ENCODE measurements at regions not wholly inside any gene's neighbourhood (a gene's known extent, or its start where the extent isn't known, plus 50 kb on each side); places are given as distances from the start of the nearest gene placed in this dataset.

- Histone ChIP-seq H3K36me3 (no peaks in the 10 kb centered on the region), H3K27me3 (no peaks in the 10 kb centered on the region), H3K4me1 (ENCODE audit: control insufficient read depth in 1 of 2, insufficient read depth in 1 of 2, low read depth in 1 of 2, low read length in 1 of 2) (no peaks in the 10 kb centered on the region), H3K4me3 (ENCODE audit: low read depth in 1 of 2, low read length in 1 of 2) (no peak overlapping the region), H3K9me3 (no peaks in the 10 kb centered on the region), H3K27ac (no peak overlapping the region)
- no peak for TF ChIP-seq CTCF (IDR thresholded peaks at IDR 0.05)
Observed at GRCh38 chr16:73775841-73776388, 520.7 kb upstream of the PSMD7 start.

- Histone ChIP-seq H3K27me3 (no peaks in the 10 kb centered on the region), H3K4me1 (ENCODE audit: control insufficient read depth in 1 of 2, insufficient read depth in 1 of 2, low read depth in 1 of 2, low read length in 1 of 2) (no peaks in the 10 kb centered on the region), H3K4me3 (ENCODE audit: low read depth in 1 of 2, low read length in 1 of 2) (no peak overlapping the region), H3K27ac (no peak overlapping the region), H3K9me3 (no peaks in the 10 kb centered on the region), H3K36me3 (no peaks in the 10 kb centered on the region)
- no peak for TF ChIP-seq CTCF (IDR thresholded peaks at IDR 0.05)
Observed at GRCh38 chr16:73771196-73772064, 525.2 kb upstream of the PSMD7 start.

- Histone ChIP-seq H3K36me3 (no peaks in the 10 kb centered on the region), H3K9me3 (no peaks in the 10 kb centered on the region), H3K4me1 (ENCODE audit: control insufficient read depth in 1 of 2, insufficient read depth in 1 of 2, low read depth in 1 of 2, low read length in 1 of 2) (no peaks in the 10 kb centered on the region), H3K4me3 (ENCODE audit: low read depth in 1 of 2, low read length in 1 of 2) (no peak overlapping the region), H3K27ac (no peak overlapping the region), H3K27me3 (no peaks in the 10 kb centered on the region)
- TF ChIP-seq CTCF (IDR thresholded peaks at IDR 0.05) = no peak
Observed at GRCh38 chr16:73768786-73769203, 527.8 kb upstream of the PSMD7 start.

- no peak for TF ChIP-seq CTCF (IDR thresholded peaks at IDR 0.05)
- no peak overlapping the region for H3K27ac ChIP-seq
- H3K4me1 ChIP-seq (ENCODE audit: control insufficient read depth in 1 of 2, insufficient read depth in 1 of 2, low read depth in 1 of 2, low read length in 1 of 2) = no peaks in the 10 kb centered on the region
- no peaks in the 10 kb centered on the region for H3K36me3 ChIP-seq
- no peaks in the 10 kb centered on the region for H3K27me3 ChIP-seq
- H3K4me3 ChIP-seq (ENCODE audit: low read depth in 1 of 2, low read length in 1 of 2) = no peak overlapping the region
- H3K9me3 ChIP-seq = no peaks in the 10 kb centered on the region
Observed at GRCh38 chr16:73764321-73764720, 532.3 kb upstream of the PSMD7 start.

GRCh38 chr16:73756289-73757178 lies 540.1 kb upstream of the PSMD7 start:
- Histone ChIP-seq H3K27ac (no peak overlapping the region), H3K9me3 (no peaks in the 10 kb centered on the region), H3K4me3 (ENCODE audit: low read depth in 1 of 2, low read length in 1 of 2) (no peak overlapping the region), H3K27me3 (no peaks in the 10 kb centered on the region), H3K4me1 (ENCODE audit: control insufficient read depth in 1 of 2, insufficient read depth in 1 of 2, low read depth in 1 of 2, low read length in 1 of 2) (no peaks in the 10 kb centered on the region), H3K36me3 (no peaks in the 10 kb centered on the region)
- no peak for TF ChIP-seq CTCF (IDR thresholded peaks at IDR 0.05)

Measured in neutrophil (primary cell).